Effector memory CD8-positive, alpha-beta T cell (primary cell): ENCODE measurements at regions not wholly inside any gene's neighbourhood (a gene's known extent, or its start where the extent isn't known, plus 50 kb on each side); places are given as distances from the start of the nearest gene placed in this dataset.
"Not testable (repeated sequence)": the region's sequence is repeated elsewhere in the genome, so short reads cannot be mapped to it uniquely, and the experiment has no call there.

ENCODE experiments used
- ATAC-seq: fragments of 150-1000 bp; cut with Tn5 transposase; replicated peaks from 2 replicates; pipeline ENCODE4 v1.10.0; 2021; ENCODE audit warnings: mild to moderate bottlenecking, moderate library complexity
- DNase-seq, 3 experiments: peaks; one replicate each; pipeline ENCODE4 v3.0.0; 2021
- H3K27ac Mint-ChIP-seq, 2 donors: one replicate each; pipeline ENCODE4 v1.8.0; 2022; ENCODE audit warnings: mild to moderate bottlenecking in 2 of 2, mixed read lengths in 2 of 2, moderate library complexity in 2 of 2
- H3K27me3 Mint-ChIP-seq, 2 donors: one replicate each; pipeline ENCODE4 v1.8.0; 2022; ENCODE audit warnings: mixed read lengths in 2 of 2
- H3K36me3 Mint-ChIP-seq: one replicate; pipeline ENCODE4 v1.8.0; 2022; ENCODE audit warnings: mild to moderate bottlenecking, moderate library complexity, mixed read lengths; ENCODE audit not compliant: insufficient read depth
- H3K4me1 Mint-ChIP-seq, 2 donors: one replicate each; pipeline ENCODE4 v1.8.0; 2022; ENCODE audit warnings: low read depth in 2 of 2, mixed read lengths in 2 of 2
- H3K4me3 Mint-ChIP-seq, 2 donors: one replicate each; pipeline ENCODE4 v1.8.0; 2022; ENCODE audit warnings: mild to moderate bottlenecking in 2 of 2, mixed read lengths in 2 of 2, moderate library complexity in 2 of 2
- H3K9me3 Mint-ChIP-seq, 2 donors: one replicate each; pipeline ENCODE4 v1.8.0; 2022; ENCODE audit warnings: mixed read lengths in 2 of 2

GRCh38 chr17:20698463-20699206, 119.1 kb downstream of the CDRT15L2 start:
- peaks cover 11 to 19% of the 10 kb centered on the region in 2 donors for H3K4me1 Mint-ChIP-seq
- DNase-seq (peak in 2 of 3 experiments; percentile 12 to 22), ATAC-seq (peak; percentile 81)
- H3K36me3 Mint-ChIP-seq, H3K9me3 Mint-ChIP-seq: not testable (repeated sequence)
- peak overlapping the region; percentile 89 to 93 for H3K27ac Mint-ChIP-seq
- H3K27me3 Mint-ChIP-seq, result peaks cover 0 to 11% of the 10 kb centered on the region in 2 donors
- peak overlapping the region; percentile 80 to 82 for H3K4me3 Mint-ChIP-seq

- not testable (repeated sequence) for H3K4me3 Mint-ChIP-seq, H3K27ac Mint-ChIP-seq, H3K36me3 Mint-ChIP-seq, DNase-seq, H3K9me3 Mint-ChIP-seq
- Mint-ChIP-seq H3K4me1 (peaks cover 11 to 19% of the 10 kb centered on the region in 2 donors), H3K27me3 (peaks cover 0 to 11% of the 10 kb centered on the region in 2 donors)
- peak; percentile 28 for ATAC-seq
These were observed 121.0 kb downstream of the CDRT15L2 start for GRCh38 chr17:20700528-20700927.

- not testable (repeated sequence) for H3K27ac Mint-ChIP-seq, H3K36me3 Mint-ChIP-seq, ATAC-seq, H3K9me3 Mint-ChIP-seq, DNase-seq, H3K4me3 Mint-ChIP-seq
- peaks cover 11 to 19% of the 10 kb centered on the region in 2 donors for H3K4me1 Mint-ChIP-seq
- peaks cover 0 to 11% of the 10 kb centered on the region in 2 donors for H3K27me3 Mint-ChIP-seq
These were observed 121.8 kb downstream of the CDRT15L2 start for GRCh38 chr17:20701366-20701765.

- H3K4me3 Mint-ChIP-seq, result no peak overlapping the region
- ATAC-seq, result peak; percentile 60
- peaks cover 6% of the 10 kb centered on the region for H3K36me3 Mint-ChIP-seq
- peaks cover 0 to 1% of the 10 kb centered on the region in 2 donors for H3K9me3 Mint-ChIP-seq
- H3K4me1 Mint-ChIP-seq, result peaks cover 11 to 19% of the 10 kb centered on the region in 2 donors
- H3K27me3 Mint-ChIP-seq, result peaks cover 0 to 11% of the 10 kb centered on the region in 2 donors
- DNase-seq, result peak in 2 of 3 experiments; percentile 1 to 2
- H3K27ac Mint-ChIP-seq, result peak overlapping the region in 1 of 2 donors; percentile 22
These were observed 123.2 kb downstream of the CDRT15L2 start for GRCh38 chr17:20702692-20703091.

GRCh38 chr17:20703781-20704180, 124.3 kb downstream of the CDRT15L2 start:
- Mint-ChIP-seq H3K27ac (no peak overlapping the region), H3K36me3 (no peaks in the 10 kb centered on the region), H3K4me1 (peaks cover 5 to 14% of the 10 kb centered on the region in 2 donors), H3K9me3 (peaks cover 0 to 1% of the 10 kb centered on the region in 2 donors), H3K4me3 (no peak overlapping the region), H3K27me3 (peaks cover 0 to 8% of the 10 kb centered on the region in 2 donors)
- ATAC-seq (no peak), DNase-seq (no peak)

- H3K27me3 Mint-ChIP-seq, H3K9me3 Mint-ChIP-seq, H3K4me3 Mint-ChIP-seq, H3K36me3 Mint-ChIP-seq, DNase-seq, ATAC-seq: not testable (repeated sequence)
- peak overlapping the region in 1 of 2 donors; percentile 14 for H3K27ac Mint-ChIP-seq
- peaks cover 2 to 11% of the 10 kb centered on the region in 2 donors for H3K4me1 Mint-ChIP-seq
These were observed 125.7 kb downstream of the CDRT15L2 start for GRCh38 chr17:20705186-20705585.

GRCh38 chr17:20706751-20707373, 127.3 kb downstream of the CDRT15L2 start:
- DNase-seq (no peak), ATAC-seq (no peak)
- Mint-ChIP-seq H3K9me3 (peaks cover 0 to 1% of the 10 kb centered on the region in 2 donors), H3K4me1 (peaks cover 2 to 3% of the 10 kb centered on the region in 2 donors), H3K4me3 (no peak overlapping the region), H3K36me3 (peaks cover 4% of the 10 kb centered on the region), H3K27ac (no peak overlapping the region), H3K27me3 (no peaks in the 10 kb centered on the region)

GRCh38 chr17:20708821-20709220, 129.3 kb downstream of the CDRT15L2 start:
- not testable (repeated sequence) for H3K36me3 Mint-ChIP-seq, ATAC-seq, H3K27me3 Mint-ChIP-seq, DNase-seq, H3K4me1 Mint-ChIP-seq, H3K9me3 Mint-ChIP-seq, H3K27ac Mint-ChIP-seq, H3K4me3 Mint-ChIP-seq

GRCh38 chr17:20716481-20716880, 137.0 kb downstream of the CDRT15L2 start:
- H3K27ac Mint-ChIP-seq, H3K4me1 Mint-ChIP-seq, H3K9me3 Mint-ChIP-seq, H3K27me3 Mint-ChIP-seq, H3K36me3 Mint-ChIP-seq, DNase-seq, ATAC-seq, H3K4me3 Mint-ChIP-seq: not testable (repeated sequence)

GRCh38 chr17:20721171-20721570, 141.6 kb downstream of the CDRT15L2 start:
- no peaks in the 10 kb centered on the region for H3K36me3 Mint-ChIP-seq
- H3K4me3 Mint-ChIP-seq, result no peak overlapping the region
- ATAC-seq (no peak), DNase-seq (no peak)
- H3K27ac Mint-ChIP-seq, result no peak overlapping the region
- no peaks in the 10 kb centered on the region for H3K9me3 Mint-ChIP-seq
- peaks cover 8 to 19% of the 10 kb centered on the region in 2 donors for H3K27me3 Mint-ChIP-seq
- no peaks in the 10 kb centered on the region for H3K4me1 Mint-ChIP-seq

- ATAC-seq, H3K4me3 Mint-ChIP-seq, H3K27ac Mint-ChIP-seq, DNase-seq, H3K9me3 Mint-ChIP-seq, H3K4me1 Mint-ChIP-seq, H3K36me3 Mint-ChIP-seq: not testable (repeated sequence)
- H3K27me3 Mint-ChIP-seq, result peaks cover 17 to 28% of the 10 kb centered on the region in 2 donors
These were observed 144.9 kb downstream of the CDRT15L2 start for GRCh38 chr17:20724391-20724790.

- not testable (repeated sequence) for DNase-seq, ATAC-seq, H3K4me1 Mint-ChIP-seq, H3K36me3 Mint-ChIP-seq, H3K9me3 Mint-ChIP-seq, H3K27ac Mint-ChIP-seq, H3K4me3 Mint-ChIP-seq
- H3K27me3 Mint-ChIP-seq, result peaks cover 19 to 22% of the 10 kb centered on the region in 2 donors
These were observed 147.7 kb downstream of the CDRT15L2 start for GRCh38 chr17:20727201-20727600.

GRCh38 chr17:20728181-20728580, 148.7 kb downstream of the CDRT15L2 start:
- H3K36me3 Mint-ChIP-seq, result no peaks in the 10 kb centered on the region
- ATAC-seq (no peak), DNase-seq (no peak)
- no peak overlapping the region for H3K27ac Mint-ChIP-seq
- no peaks in the 10 kb centered on the region for H3K4me1 Mint-ChIP-seq
- H3K4me3 Mint-ChIP-seq, result no peak overlapping the region
- H3K9me3 Mint-ChIP-seq, result no peaks in the 10 kb centered on the region
- peaks cover 18 to 22% of the 10 kb centered on the region in 2 donors for H3K27me3 Mint-ChIP-seq

- H3K36me3 Mint-ChIP-seq, DNase-seq, ATAC-seq, H3K27ac Mint-ChIP-seq, H3K4me3 Mint-ChIP-seq, H3K9me3 Mint-ChIP-seq, H3K4me1 Mint-ChIP-seq: not testable (repeated sequence)
- peaks cover 14 to 20% of the 10 kb centered on the region in 2 donors for H3K27me3 Mint-ChIP-seq
These were observed 151.6 kb downstream of the CDRT15L2 start for GRCh38 chr17:20731131-20731530.
